T-helper 2 cell treated with Interferon-gamma antibody and Interleukin-4, amounts not matched to agents 5 μg/mL and 100 μg/mL, for 36 hours (primary cell): ENCODE measurements at regions not wholly inside any gene's neighbourhood (a gene's known extent, or its start where the extent isn't known, plus 50 kb on each side); places are given as distances from the start of the nearest gene placed in this dataset.
"Not testable (repeated sequence)": the region's sequence is repeated elsewhere in the genome, so short reads cannot be mapped to it uniquely, and the experiment has no call there.

Experiments
- DNase-seq: peaks from one replicate; pipeline ENCODE4 v3.0.0; 2021; ENCODE audit warnings: low spot score
- H3K27ac Mint-ChIP-seq: one replicate; pipeline ENCODE4 v1.8.0; 2021; ENCODE audit warnings: mild to moderate bottlenecking, mixed read lengths
- H3K27me3 Mint-ChIP-seq: one replicate; pipeline ENCODE4 v1.8.0; 2021; ENCODE audit warnings: low read depth, mixed read lengths
- H3K36me3 Mint-ChIP-seq: one replicate; pipeline ENCODE4 v1.8.0; 2021; ENCODE audit warnings: low read depth, mixed read lengths
- H3K4me1 Mint-ChIP-seq: one replicate; pipeline ENCODE4 v1.8.0; 2021; ENCODE audit warnings: low read depth, mixed read lengths
- H3K4me3 Mint-ChIP-seq: one replicate; pipeline ENCODE4 v1.8.0; 2022; ENCODE audit warnings: mild to moderate bottlenecking, moderate library complexity, mixed read lengths
- H3K9me3 Mint-ChIP-seq: one replicate; pipeline ENCODE4 v1.8.0; 2021; ENCODE audit warnings: mixed read lengths

DNA sequence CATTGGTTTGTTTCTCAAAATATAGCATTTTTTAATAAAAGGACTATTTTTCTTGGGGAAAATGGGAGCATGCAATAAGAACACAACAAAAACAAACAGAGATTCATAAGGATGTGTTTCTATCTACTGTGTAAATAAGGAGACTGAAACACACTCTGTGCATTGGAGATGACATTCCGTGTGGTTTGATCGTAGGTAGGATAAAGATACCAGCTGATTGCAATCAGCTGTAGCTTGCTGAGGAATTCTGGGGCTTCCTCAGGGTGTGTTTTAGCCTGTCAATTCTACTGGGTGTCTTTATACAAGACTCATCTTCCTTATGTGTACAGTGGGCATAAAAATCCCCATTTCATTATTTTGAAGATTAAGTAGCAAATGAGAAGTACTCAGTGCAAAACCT is 591.6 kb downstream of the DSC3 start:
- no peak overlapping the region for H3K4me3 Mint-ChIP-seq
- DNase-seq: no peak
- H3K27ac Mint-ChIP-seq: no peak overlapping the region
- no peaks in the 10 kb centered on the region for H3K36me3 Mint-ChIP-seq
- no peaks in the 10 kb centered on the region for H3K27me3 Mint-ChIP-seq
- H3K9me3 Mint-ChIP-seq: peaks cover 14% of the 10 kb centered on the region
- no peaks in the 10 kb centered on the region for H3K4me1 Mint-ChIP-seq

DNA sequence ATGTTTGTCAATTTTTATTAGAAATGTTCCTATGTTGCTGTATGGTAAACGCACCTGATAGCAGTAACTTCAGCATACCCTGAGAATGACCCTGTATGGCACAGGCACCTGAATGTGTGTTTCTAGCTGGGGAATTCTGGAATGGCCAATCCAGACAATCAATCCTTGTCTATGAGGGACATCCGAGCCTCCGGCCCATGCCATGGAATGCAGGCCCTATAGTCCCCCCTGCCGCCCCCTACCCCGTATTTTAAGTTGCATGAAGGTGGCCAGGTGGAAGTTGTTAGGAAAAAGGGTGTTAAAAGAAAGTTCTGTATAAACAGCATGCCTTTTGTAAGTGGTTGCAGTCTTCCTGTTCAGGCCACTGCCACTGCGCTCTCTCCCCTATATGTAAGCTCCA is 595.9 kb downstream of the DSC3 start:
- Mint-ChIP-seq H3K36me3 (no peaks in the 10 kb centered on the region), H3K27me3 (no peaks in the 10 kb centered on the region), H3K4me3 (no peak overlapping the region), H3K27ac (no peak overlapping the region), H3K4me1 (no peaks in the 10 kb centered on the region), H3K9me3 (peaks cover 18% of the 10 kb centered on the region)
- DNase-seq: no peak

DNA sequence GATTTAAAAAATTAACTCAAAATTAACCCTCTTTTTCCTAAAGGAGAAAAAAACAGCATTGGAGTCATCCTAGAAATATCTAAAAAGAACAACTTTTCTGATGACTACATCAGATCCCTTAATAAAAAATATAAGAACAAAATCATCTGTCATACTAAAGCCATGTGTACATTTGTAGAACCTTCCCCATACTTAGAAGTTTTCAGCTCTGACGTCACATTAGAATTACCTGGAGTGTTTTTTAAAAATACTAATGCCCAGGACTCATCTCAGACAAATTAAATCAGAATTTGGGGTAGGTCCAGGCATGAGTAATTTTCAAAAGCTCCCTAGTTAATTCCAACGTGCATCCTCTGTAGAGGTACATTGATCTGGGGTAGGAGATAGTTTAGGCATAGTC is 598.0 kb downstream of the DSC3 start:
- Mint-ChIP-seq H3K4me3 (no peak overlapping the region), H3K27ac (no peak overlapping the region), H3K27me3 (no peaks in the 10 kb centered on the region), H3K4me1 (no peaks in the 10 kb centered on the region), H3K36me3 (no peaks in the 10 kb centered on the region), H3K9me3 (peaks cover 18% of the 10 kb centered on the region)
- no peak for DNase-seq

DNA sequence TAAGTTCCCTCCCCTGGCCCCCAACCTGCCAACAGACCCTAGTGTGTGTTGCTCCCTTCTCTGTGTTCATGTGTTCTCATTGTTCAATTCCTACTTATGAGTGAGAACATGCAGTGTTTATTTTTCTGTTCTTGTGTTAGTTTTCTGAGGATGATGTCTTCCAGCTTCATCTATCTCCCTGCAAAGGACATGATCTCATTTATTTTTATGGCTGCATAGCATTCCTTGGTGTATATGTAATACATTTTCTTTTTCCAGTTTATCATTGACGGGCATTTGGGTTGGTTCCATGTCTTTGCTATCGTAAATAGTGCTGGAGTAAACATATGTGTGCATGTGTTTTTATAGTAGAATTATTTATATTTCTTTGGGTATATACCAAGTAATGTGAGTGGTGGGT is 602.2 kb downstream of the DSC3 start:
- Mint-ChIP-seq H3K4me1 (no peaks in the 10 kb centered on the region), H3K36me3 (no peaks in the 10 kb centered on the region), H3K27ac (no peak overlapping the region), H3K4me3 (no peak overlapping the region), H3K27me3 (no peaks in the 10 kb centered on the region), H3K9me3 (peaks cover 29% of the 10 kb centered on the region)
- DNase-seq: no peak

DNA sequence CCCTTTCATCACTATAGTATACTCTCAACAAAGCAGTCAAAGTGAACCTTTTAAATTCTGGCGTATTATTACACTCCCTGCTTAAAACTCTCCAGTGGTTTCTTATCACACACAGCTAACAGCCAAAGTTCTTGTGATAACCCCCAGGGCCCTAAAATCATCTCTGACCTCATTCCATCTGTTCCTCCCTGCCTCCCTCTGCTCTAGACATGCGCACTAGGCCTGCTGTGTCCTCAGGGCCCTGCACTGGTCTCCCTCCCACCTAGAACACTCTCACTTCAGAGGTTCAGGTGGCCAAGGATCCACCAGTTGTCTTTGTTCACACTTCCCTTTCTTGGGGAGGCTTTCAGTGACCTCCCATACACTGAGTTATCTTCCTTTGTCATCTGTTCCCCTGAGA is 603.4 kb downstream of the DSC3 start:
- no peak for DNase-seq
- Mint-ChIP-seq H3K9me3 (peaks cover 25% of the 10 kb centered on the region), H3K27ac (no peak overlapping the region), H3K4me1 (no peaks in the 10 kb centered on the region), H3K36me3 (no peaks in the 10 kb centered on the region), H3K4me3 (no peak overlapping the region), H3K27me3 (no peaks in the 10 kb centered on the region)

DNA sequence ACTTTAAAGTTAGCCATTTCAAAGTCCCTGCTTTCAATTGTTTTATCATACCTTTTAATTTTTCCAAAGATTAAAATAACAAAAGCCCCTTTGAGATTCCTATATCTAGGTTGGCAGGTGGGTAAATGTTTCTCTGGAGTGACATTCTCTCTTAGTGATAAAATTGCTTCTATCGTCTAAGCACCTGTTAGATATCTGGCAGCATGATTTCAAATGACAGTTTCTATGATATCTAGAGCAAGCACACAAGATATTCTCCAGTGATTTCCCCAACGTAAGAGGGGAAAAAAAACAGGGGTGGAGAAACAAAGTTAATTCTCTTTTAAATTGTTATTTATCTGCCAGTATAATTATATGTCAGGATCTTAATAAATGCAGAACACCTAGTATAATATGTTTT is 610.2 kb downstream of the DSC3 start:
- Mint-ChIP-seq H3K4me1 (no peaks in the 10 kb centered on the region), H3K9me3 (peaks cover 34% of the 10 kb centered on the region), H3K4me3 (no peak overlapping the region), H3K27ac (no peak overlapping the region), H3K36me3 (no peaks in the 10 kb centered on the region), H3K27me3 (no peaks in the 10 kb centered on the region)
- DNase-seq: no peak

DNA sequence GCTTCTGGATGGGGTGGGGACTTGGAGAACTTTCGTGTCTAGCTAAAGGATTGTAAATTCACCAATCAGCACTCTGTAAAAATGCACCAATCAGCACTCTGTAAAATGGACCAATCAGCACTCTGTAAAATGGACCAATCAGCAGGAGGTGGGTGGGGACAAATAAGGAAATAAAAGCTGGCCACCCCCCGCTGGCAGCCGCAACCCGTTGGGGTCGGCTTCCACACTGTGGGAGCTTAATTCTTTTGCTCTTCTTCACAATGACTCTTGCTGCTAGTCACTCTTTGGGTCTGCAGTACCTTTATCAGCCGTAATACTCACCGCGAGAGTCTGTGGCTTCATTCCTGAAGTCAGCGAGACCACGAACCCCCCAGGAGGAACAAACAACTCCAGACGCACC is 623.1 kb downstream of the DSC3 start:
- not testable (repeated sequence) for H3K36me3 Mint-ChIP-seq, H3K27me3 Mint-ChIP-seq, H3K4me3 Mint-ChIP-seq, DNase-seq, H3K4me1 Mint-ChIP-seq, H3K27ac Mint-ChIP-seq
- H3K9me3 Mint-ChIP-seq: peaks cover 35% of the 10 kb centered on the region

DNA sequence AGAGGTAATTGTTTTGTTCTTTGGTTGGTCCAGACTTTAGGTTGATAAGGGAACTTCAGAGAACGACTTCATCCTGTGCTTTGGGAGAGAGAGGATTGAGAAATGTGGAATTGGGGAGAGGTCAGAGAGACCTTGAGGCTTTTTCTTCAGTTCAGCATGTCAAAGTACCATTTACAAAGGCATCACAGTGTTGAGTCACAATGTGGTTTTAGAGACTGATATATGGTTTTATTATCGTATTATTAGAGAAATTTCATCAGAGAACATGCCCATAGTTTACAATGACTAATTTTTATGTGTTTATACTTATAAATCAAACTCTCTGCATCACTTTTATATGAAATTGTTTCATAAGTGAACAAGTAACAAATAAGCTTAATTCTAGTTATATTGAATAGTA is 626.6 kb downstream of the DSC3 start:
- H3K27ac Mint-ChIP-seq: no peak overlapping the region
- H3K4me3 Mint-ChIP-seq: no peak overlapping the region
- no peak for DNase-seq

DNA sequence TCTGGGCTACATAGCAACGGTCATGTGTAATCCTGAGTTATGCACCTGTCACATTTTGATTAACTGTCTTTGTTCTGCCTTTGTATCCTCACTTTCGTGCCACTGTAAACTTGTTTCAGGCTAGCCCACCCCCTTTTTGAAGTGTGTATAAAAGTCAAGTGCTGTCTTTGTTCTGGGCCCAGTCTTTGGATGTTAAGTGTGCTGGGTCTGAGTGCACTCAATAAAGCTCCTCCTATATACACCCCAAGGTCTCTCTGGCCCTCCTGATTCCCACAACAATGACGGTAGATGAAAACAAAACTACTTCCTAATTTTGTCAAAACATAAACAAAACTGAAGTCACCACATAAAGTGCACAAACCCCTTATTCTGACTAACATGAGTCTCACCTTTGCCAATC is 633.4 kb downstream of the DSC3 start:
- Mint-ChIP-seq H3K36me3 (no peaks in the 10 kb centered on the region), H3K4me1 (no peaks in the 10 kb centered on the region), H3K27ac (no peak overlapping the region), H3K4me3 (no peak overlapping the region), H3K9me3 (peaks cover 16% of the 10 kb centered on the region), H3K27me3 (no peaks in the 10 kb centered on the region)
- DNase-seq: no peak

More for the DNA sequence above, 626.6 kb downstream of the DSC3 start:
- peaks cover 37% of the 10 kb centered on the region for H3K9me3 Mint-ChIP-seq
- no peaks in the 10 kb centered on the region for H3K36me3 Mint-ChIP-seq
- H3K27me3 Mint-ChIP-seq: no peaks in the 10 kb centered on the region
- H3K4me1 Mint-ChIP-seq: no peaks in the 10 kb centered on the region

DNA sequence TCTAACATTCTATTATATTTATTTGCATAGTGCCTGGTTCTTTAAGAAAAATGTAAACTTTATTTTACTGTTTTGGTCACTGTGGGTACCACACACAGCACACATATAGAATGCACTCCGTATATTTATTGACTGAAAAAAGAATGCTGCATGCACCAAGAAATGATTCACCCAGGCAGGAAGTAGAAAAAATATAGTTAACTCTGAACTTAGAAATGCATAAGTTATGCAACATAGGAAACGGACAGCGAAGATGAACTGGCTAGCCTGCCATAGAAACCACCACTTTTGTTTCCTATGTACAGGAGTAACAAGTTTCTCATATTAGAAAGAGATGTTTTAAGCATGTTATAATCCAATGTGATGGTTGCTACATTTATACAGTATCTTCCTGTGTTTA is 635.8 kb downstream of the DSC3 start:
- Mint-ChIP-seq H3K9me3 (peaks cover 26% of the 10 kb centered on the region), H3K27ac (no peak overlapping the region), H3K27me3 (no peaks in the 10 kb centered on the region), H3K4me3 (no peak overlapping the region), H3K4me1 (no peaks in the 10 kb centered on the region), H3K36me3 (no peaks in the 10 kb centered on the region)
- DNase-seq: no peak

DNA sequence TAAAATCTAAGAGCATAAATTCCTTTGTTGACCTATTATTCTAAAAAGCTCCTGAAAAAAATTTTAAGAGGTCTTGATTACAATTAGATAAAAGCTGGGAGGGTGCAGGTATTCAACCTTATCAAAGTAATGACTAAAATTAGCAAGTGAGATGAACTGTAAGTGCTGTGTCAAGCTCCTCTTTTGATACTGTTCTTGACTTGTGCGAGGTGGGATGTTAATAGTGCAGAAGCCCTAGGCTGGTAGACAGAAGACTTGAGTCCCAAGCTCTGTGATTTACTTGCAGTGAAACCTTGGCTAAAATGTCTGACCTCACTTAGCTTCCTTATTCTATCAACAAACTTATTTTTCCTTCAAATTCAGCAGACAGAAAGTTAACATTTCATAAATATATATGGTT is 637.5 kb downstream of the DSC3 start:
- Mint-ChIP-seq H3K36me3 (no peaks in the 10 kb centered on the region), H3K4me3 (no peak overlapping the region), H3K9me3 (peaks cover 29% of the 10 kb centered on the region), H3K27me3 (no peaks in the 10 kb centered on the region), H3K27ac (no peak overlapping the region), H3K4me1 (no peaks in the 10 kb centered on the region)
- DNase-seq: no peak

DNA sequence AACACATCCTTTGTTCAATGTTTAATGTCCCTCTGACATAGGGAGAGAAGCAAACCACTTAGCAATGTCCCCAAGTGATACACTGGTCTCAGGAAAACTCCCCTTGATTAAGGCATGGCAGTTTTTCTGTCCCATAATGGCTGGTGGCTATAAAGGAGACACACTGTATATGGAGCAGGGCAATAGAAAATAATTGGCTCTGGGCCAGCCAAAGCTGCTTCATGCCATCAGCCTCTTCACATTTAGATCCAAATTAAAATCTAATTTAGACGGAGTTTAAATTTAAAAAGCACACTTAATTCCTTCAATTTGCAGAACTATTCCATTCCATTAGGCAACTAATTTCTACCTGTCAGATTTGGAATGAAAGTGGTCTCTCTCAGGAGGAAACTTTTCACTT is 638.1 kb downstream of the DSC3 start:
- Mint-ChIP-seq H3K4me1 (no peaks in the 10 kb centered on the region), H3K9me3 (peaks cover 24% of the 10 kb centered on the region), H3K36me3 (no peaks in the 10 kb centered on the region), H3K27me3 (no peaks in the 10 kb centered on the region), H3K4me3 (no peak overlapping the region), H3K27ac (no peak overlapping the region)
- DNase-seq: no peak

DNA sequence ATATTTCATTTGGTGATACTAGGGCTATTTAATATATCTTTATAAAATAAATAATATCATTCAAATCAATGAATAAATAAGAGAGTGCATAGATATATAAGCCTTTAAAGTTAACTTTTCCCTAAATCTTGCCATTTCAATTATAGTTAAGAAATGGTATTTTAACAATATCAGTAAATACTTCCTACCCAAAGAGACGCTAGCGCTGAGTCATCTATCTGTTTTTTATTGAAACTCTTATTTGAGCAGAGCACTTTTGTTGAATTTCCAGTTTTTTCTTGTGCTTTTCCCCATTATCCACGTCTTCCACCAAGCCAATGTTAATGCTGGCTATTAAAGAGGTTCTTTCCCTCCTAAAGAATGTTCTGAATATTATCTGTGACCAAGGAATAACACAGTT is 639.3 kb downstream of the DSC3 start:
- H3K36me3 Mint-ChIP-seq: no peaks in the 10 kb centered on the region
- no peak for DNase-seq
- no peak overlapping the region for H3K4me3 Mint-ChIP-seq
- H3K9me3 Mint-ChIP-seq: peaks cover 25% of the 10 kb centered on the region
- H3K27ac Mint-ChIP-seq: no peak overlapping the region
- H3K27me3 Mint-ChIP-seq: no peaks in the 10 kb centered on the region
- H3K4me1 Mint-ChIP-seq: no peaks in the 10 kb centered on the region

DNA sequence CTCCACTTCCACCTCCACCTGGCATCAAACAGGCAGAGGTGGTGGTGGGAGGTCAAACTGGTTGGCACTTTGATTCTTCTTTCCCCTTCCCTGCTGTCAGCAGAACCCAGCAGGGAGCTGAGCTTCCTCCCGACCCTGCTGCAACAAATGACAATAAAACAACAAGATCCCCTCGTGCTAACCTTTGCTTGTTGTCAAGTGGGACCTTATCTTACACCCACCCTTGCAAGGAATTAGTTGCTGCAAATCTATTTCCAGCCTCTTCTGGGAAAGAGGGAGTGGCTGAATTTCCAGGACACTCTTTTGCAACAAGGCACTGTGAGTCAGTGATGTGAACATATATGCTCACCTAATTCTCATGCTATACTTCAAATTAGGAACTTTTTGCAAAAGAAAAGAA is 655.1 kb downstream of the DSC3 start:
- peaks cover 24% of the 10 kb centered on the region for H3K9me3 Mint-ChIP-seq
- H3K36me3 Mint-ChIP-seq: no peaks in the 10 kb centered on the region
- no peak for DNase-seq
- H3K4me3 Mint-ChIP-seq: no peak overlapping the region
- H3K27me3 Mint-ChIP-seq: no peaks in the 10 kb centered on the region
- no peaks in the 10 kb centered on the region for H3K4me1 Mint-ChIP-seq
- H3K27ac Mint-ChIP-seq: no peak overlapping the region

DNA sequence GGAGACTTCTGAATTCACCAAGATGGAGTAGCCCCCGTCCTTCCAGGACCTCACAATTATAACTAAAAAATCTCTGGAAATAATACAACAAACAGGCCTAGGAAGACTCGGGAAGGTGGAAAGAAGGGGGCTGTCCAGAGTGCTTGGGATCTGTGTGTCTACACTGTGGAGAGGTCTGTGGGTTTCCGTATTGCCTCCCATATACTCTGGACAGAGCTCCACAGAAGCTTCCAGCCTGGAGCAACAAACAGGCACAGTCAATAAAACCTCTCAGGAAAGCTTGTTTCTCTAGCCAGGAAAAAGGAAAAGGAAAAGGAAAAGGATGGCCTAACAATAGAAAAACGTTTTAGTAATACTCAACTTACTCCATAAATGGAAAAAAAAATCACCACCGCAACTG is 655.9 kb downstream of the DSC3 start:
- H3K4me3 Mint-ChIP-seq: no peak overlapping the region
- H3K27ac Mint-ChIP-seq: no peak overlapping the region
- peaks cover 30% of the 10 kb centered on the region for H3K9me3 Mint-ChIP-seq
- H3K36me3 Mint-ChIP-seq: no peaks in the 10 kb centered on the region
- no peaks in the 10 kb centered on the region for H3K27me3 Mint-ChIP-seq
- DNase-seq: no peak
- no peaks in the 10 kb centered on the region for H3K4me1 Mint-ChIP-seq

DNA sequence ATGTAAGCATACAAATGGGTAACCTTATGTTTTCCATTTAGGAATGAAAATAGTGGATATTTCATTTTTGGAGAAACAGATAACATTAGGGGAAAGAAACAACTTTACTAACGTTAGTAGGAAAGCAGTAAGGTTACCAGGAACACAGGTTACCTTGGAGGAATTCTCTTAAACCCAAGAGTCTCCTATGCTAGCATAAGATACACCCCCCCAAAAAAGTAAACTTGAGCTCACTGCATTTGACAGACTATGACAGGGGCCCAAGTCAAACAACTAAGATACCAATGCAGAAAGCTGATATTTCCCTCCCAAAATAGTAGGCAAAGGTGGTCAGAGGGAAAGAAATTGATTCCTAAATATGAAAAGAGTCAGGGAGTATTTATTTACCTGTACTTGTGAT is 656.9 kb downstream of the DSC3 start:
- H3K4me1 Mint-ChIP-seq: no peaks in the 10 kb centered on the region
- H3K4me3 Mint-ChIP-seq: no peak overlapping the region
- no peaks in the 10 kb centered on the region for H3K36me3 Mint-ChIP-seq
- H3K27ac Mint-ChIP-seq: no peak overlapping the region
- H3K9me3 Mint-ChIP-seq: peaks cover 37% of the 10 kb centered on the region
- no peak for DNase-seq
- H3K27me3 Mint-ChIP-seq: no peaks in the 10 kb centered on the region
